OCI-LY7 (cell line): ENCODE measurements at regions not wholly inside any gene's neighbourhood (a gene's known extent, or its start where the extent isn't known, plus 50 kb on each side); places are given as distances from the start of the nearest gene placed in this dataset.

Source experiments
- CTCF ChIP-seq: fragments of 200-600 bp; sonication (generic); conservative IDR thresholded peaks from 2 replicates; pipeline ENCODE4 v1.5.1; 2014; ENCODE audit warnings: mild to moderate bottlenecking, antibody characterized with exemption, low read length, moderate library complexity, mixed read lengths
- EZH2phosphoT487 ChIP-seq: fragments of 200-600 bp; sonication (generic); IDR thresholded peaks from 2 replicates; pipeline ENCODE4 v1.6.1; 2018; ENCODE audit warnings: low read depth, borderline replicate concordance, mild to moderate bottlenecking, mixed run types, antibody characterized with exemption, low read length, moderate library complexity, mixed read lengths

- TF ChIP-seq CTCF (no peak), EZH2phosphoT487 (no peak)
These were observed 368.6 kb downstream of the HNRNPD start for GRCh38 chr4:82005158-82005557.
